ENCODE measurements at regions not wholly inside any gene's neighbourhood (a gene's known extent, or its start where the extent isn't known, plus 50 kb on each side); places are given as distances from the start of the nearest gene placed in this dataset.
"Not testable (repeated sequence)": the region's sequence is repeated elsewhere in the genome, so short reads cannot be mapped to it uniquely, and the experiment has no call there.

- DNase-seq = no peak
Observed at GRCh38 chr13:67489016-67489415, 258.9 kb upstream of the PCDH9 start.

- DNase-seq = no peak
Observed at GRCh38 chr13:67481445-67481844, 251.3 kb upstream of the PCDH9 start.

- DNase-seq = no peak
Observed at GRCh38 chr13:67474115-67474514, 244.0 kb upstream of the PCDH9 start.

- DNase-seq = no peak
Observed at GRCh38 chr13:67469623-67470022, 239.5 kb upstream of the PCDH9 start.

- no peak for DNase-seq
Observed at GRCh38 chr13:67466569-67466968, 236.4 kb upstream of the PCDH9 start.

GRCh38 chr13:67464154-67464553, 234.0 kb upstream of the PCDH9 start:
- DNase-seq = no peak

- DNase-seq = no peak
Observed at GRCh38 chr13:67462098-67462497, 232.0 kb upstream of the PCDH9 start.

GRCh38 chr13:67452526-67452925, 222.4 kb upstream of the PCDH9 start:
- DNase-seq = not testable (repeated sequence)

GRCh38 chr13:67445436-67445835, 215.3 kb upstream of the PCDH9 start:
- DNase-seq = no peak

- no peak for DNase-seq
Observed at GRCh38 chr13:67443923-67444322, 213.8 kb upstream of the PCDH9 start.

GRCh38 chr13:67440236-67440975, 210.3 kb upstream of the PCDH9 start:
- no peak for DNase-seq

- DNase-seq = no peak
Observed at GRCh38 chr13:67439365-67439764, 209.2 kb upstream of the PCDH9 start.

GRCh38 chr13:67438465-67438864, 208.3 kb upstream of the PCDH9 start:
- no peak for DNase-seq

GRCh38 chr13:67437244-67437643, 207.1 kb upstream of the PCDH9 start:
- DNase-seq = no peak

GRCh38 chr13:67421475-67421874, 191.3 kb upstream of the PCDH9 start:
- DNase-seq = no peak

GRCh38 chr13:67416047-67416925, 186.2 kb upstream of the PCDH9 start:
- no peak for DNase-seq

- no peak for DNase-seq
Observed at GRCh38 chr13:67410645-67411044, 180.5 kb upstream of the PCDH9 start.

- no peak for DNase-seq
Observed at GRCh38 chr13:67408798-67409197, 178.7 kb upstream of the PCDH9 start.

GRCh38 chr13:67402546-67402945, 172.4 kb upstream of the PCDH9 start:
- no peak for DNase-seq

- no peak for DNase-seq
Observed at GRCh38 chr13:67395577-67395976, 165.4 kb upstream of the PCDH9 start.

- DNase-seq = no peak
Observed at GRCh38 chr13:67392014-67392413, 161.9 kb upstream of the PCDH9 start.

- DNase-seq = no peak
Observed at GRCh38 chr13:67390462-67391086, 160.4 kb upstream of the PCDH9 start.

GRCh38 chr13:67389171-67389570, 159.0 kb upstream of the PCDH9 start:
- DNase-seq = no peak

Data from NCI-H1105 (cell line).